Mammary epithelial cell (primary cell): ENCODE measurements at regions not wholly inside any gene's neighbourhood (a gene's known extent, or its start where the extent isn't known, plus 50 kb on each side); places are given as distances from the start of the nearest gene placed in this dataset.

Experiments
- EZH2 ChIP-seq: IDR thresholded peaks from 2 replicates; pipeline ENCODE4 v1.6.1; 2012; ENCODE audit warnings: low read length, inconsistent platforms, borderline replicate concordance
- TF ChIP-seq, protein P1 (sequence below), 2 donors: IDR thresholded peaks in 1 of 2; conservative IDR thresholded peaks in 1 of 2; 2 replicates each; pipeline ENCODE4 v1.5.1; 2011 to 2012; ENCODE audit warnings: inconsistent platforms in 2 of 2, low read length in 2 of 2, mild to moderate bottlenecking in 2 of 2, control low read depth in 1 of 2, low read depth in 1 of 2; ENCODE audit not compliant: insufficient read depth in 1 of 2; ENCODE audit errors: extremely low read depth in 1 of 2

DNA sequence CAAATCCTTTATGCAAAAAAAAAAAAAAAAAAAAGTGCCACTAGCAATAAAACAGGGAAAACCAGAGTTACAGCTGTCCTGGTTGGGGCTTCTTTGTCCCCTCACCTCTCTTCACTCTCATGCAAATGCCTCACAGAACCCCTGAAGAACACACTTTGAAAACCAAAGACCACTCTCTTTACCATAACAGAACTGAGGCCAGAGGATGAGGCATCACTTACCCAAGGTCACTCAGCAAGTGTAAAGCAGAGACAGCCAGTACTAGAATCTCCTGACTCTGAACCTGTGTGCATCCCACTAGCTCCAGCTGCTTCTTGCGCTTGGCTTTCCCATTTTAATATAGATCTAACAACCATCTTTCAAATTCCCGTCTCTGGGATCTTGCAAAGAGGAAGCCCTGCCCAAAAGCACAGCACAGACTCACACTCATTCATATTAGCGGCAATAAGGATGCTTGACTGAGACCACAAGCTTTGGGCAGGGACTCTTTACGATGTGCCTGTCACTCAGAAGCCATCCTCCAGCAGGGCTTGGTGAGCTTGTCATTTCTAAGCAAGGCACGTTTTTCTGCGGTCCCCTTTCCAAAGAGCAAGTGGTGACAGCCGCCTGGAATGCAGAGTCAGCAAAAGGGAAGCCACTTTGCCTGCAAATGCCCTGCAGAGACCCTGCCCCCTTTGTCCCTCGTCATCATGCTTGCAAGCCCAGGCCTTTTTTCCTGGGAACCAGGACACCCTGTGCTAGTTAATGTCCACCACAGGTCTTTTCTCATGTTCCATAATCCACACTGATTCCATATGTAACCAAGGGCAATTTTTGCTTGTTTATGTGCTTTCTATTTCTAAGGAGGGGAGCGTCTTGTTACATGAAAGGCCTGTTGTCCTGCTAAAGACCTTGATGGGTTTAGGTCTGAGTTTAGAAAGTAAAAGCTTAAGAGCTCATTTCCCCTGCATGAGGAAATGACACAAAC lies 76.5 kb upstream of the NFIA start:
- TF ChIP-seq, protein P1, sequence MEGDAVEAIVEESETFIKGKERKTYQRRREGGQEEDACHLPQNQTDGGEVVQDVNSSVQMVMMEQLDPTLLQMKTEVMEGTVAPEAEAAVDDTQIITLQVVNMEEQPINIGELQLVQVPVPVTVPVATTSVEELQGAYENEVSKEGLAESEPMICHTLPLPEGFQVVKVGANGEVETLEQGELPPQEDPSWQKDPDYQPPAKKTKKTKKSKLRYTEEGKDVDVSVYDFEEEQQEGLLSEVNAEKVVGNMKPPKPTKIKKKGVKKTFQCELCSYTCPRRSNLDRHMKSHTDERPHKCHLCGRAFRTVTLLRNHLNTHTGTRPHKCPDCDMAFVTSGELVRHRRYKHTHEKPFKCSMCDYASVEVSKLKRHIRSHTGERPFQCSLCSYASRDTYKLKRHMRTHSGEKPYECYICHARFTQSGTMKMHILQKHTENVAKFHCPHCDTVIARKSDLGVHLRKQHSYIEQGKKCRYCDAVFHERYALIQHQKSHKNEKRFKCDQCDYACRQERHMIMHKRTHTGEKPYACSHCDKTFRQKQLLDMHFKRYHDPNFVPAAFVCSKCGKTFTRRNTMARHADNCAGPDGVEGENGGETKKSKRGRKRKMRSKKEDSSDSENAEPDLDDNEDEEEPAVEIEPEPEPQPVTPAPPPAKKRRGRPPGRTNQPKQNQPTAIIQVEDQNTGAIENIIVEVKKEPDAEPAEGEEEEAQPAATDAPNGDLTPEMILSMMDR (conservative IDR thresholded peaks at IDR 0.05 in 1 of 2, IDR thresholded peaks at IDR 0.05 in 1 of 2; ENCODE audit: extremely low read depth in 1 of 2, insufficient read depth in 1 of 2, low read depth in 1 of 2, low read length in 2 of 2), result no peak
- TF ChIP-seq EZH2, result no peak
